ENCODE measurements at regions not wholly inside any gene's neighbourhood (a gene's known extent, or its start where the extent isn't known, plus 50 kb on each side); places are given as distances from the start of the nearest gene placed in this dataset.

DNA sequence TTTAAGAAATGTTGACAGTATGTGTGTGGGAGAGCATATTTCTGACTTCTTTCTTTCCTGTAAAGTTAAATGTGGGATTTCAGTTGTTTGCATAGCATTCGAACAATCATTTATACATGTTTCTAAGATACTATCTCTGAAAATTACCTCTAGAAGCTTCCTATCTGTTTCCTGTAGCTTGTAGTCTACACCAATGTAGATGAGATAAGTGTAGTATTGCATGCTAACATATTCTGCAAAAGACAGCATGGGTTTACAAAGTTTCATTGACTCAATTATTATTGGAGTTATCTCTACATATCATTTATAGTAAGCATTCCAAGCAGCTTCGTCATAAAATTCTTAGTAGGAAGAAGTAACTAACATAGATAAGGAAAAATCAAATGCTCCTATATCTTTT is 98.9 kb upstream of the DPYD start:
- Histone ChIP-seq H3K27me3 (no peaks in the 10 kb centered on the region), H3K4me3 (no peak overlapping the region), H3K27ac (no peak overlapping the region), H3K4me1 (ENCODE audit: insufficient read depth) (no peaks in the 10 kb centered on the region), H3K36me3 (no peaks in the 10 kb centered on the region), H3K9me3 (peaks cover 0 to 3% of the 10 kb centered on the region in 2 donors)
- 23 to 51% (median 35%) methylated on average over 2 of the region's 2 CpGs for WGBS, 3 donors
- no peak for DNase-seq
- intact Hi-C loops (cut with DNase I) = no loop called here
- no peak for TF ChIP-seq EP300 (IDR thresholded peaks at IDR 0.05)
- TF ChIP-seq, protein P1, sequence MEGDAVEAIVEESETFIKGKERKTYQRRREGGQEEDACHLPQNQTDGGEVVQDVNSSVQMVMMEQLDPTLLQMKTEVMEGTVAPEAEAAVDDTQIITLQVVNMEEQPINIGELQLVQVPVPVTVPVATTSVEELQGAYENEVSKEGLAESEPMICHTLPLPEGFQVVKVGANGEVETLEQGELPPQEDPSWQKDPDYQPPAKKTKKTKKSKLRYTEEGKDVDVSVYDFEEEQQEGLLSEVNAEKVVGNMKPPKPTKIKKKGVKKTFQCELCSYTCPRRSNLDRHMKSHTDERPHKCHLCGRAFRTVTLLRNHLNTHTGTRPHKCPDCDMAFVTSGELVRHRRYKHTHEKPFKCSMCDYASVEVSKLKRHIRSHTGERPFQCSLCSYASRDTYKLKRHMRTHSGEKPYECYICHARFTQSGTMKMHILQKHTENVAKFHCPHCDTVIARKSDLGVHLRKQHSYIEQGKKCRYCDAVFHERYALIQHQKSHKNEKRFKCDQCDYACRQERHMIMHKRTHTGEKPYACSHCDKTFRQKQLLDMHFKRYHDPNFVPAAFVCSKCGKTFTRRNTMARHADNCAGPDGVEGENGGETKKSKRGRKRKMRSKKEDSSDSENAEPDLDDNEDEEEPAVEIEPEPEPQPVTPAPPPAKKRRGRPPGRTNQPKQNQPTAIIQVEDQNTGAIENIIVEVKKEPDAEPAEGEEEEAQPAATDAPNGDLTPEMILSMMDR (IDR thresholded peaks at IDR 0.05) = no peak
- TF ChIP-seq POLR2A (IDR thresholded peaks at IDR 0.05) = no peak

DNA sequence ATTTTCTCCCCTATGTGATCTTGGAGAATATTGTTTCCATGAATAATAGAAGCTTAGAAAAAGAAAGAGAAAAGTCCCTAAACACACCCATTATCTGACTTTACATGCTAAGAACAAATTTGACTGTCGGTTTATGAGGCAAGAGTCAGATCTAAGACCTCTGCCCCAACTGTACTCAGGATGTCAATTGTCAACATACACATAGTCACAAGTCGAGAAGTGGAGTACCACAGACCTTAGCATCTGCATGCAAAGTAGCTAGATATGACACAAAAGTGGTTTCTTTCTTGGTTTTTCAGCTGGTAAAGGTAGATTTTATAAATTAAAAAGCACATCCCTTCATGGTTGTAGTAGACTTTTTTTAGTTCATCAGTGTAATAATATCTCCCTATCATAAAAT is 97.2 kb upstream of the DPYD start:
- 77 to 80% (median 79%) methylated on average over 2 of the region's 2 CpGs for WGBS, 3 donors
- TF ChIP-seq POLR2A (IDR thresholded peaks at IDR 0.05) (no peak), EP300 (IDR thresholded peaks at IDR 0.05) (no peak)
- TF ChIP-seq, protein P1 (IDR thresholded peaks at IDR 0.05) = no peak

DNA sequence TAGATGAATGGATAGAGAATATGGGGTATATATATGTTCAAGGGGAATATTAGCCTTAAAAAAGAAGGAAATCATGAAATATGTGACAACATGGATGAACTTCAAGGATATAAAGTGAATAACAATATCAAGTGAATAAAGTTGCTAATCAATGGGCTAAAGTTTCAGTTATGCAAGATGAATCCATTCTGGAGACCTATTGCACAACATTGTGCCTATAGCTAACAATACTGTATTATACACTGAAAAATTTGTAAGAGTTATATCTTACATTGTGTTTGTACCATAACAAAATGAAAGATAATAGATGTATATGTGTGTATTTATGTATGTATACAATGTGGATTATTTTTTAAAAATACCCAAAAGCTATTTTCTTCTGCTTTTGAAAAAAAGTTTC is 96.3 kb upstream of the DPYD start:
- H3K27me3 ChIP-seq = no peaks in the 10 kb centered on the region
- H3K36me3 ChIP-seq = no peaks in the 10 kb centered on the region
- H3K4me1 ChIP-seq (ENCODE audit: insufficient read depth) = no peaks in the 10 kb centered on the region
- H3K9me3 ChIP-seq = peaks cover 0 to 3% of the 10 kb centered on the region in 2 donors
- no peak overlapping the region for H3K27ac ChIP-seq
- intact Hi-C loops (cut with DNase I) = no loop called here
- no peak overlapping the region for H3K4me3 ChIP-seq
- TF ChIP-seq EP300 (IDR thresholded peaks at IDR 0.05) = no peak
- TF ChIP-seq POLR2A (IDR thresholded peaks at IDR 0.05) = no peak
- TF ChIP-seq, protein P1 (IDR thresholded peaks at IDR 0.05) = no peak
- DNase-seq = no peak

More for the DNA sequence above, 97.2 kb upstream of the DPYD start:
- Histone ChIP-seq H3K4me3 (no peak overlapping the region), H3K27me3 (no peaks in the 10 kb centered on the region), H3K36me3 (no peaks in the 10 kb centered on the region), H3K27ac (no peak overlapping the region), H3K4me1 (ENCODE audit: insufficient read depth) (no peaks in the 10 kb centered on the region), H3K9me3 (peaks cover 0 to 3% of the 10 kb centered on the region in 2 donors)
- DNase-seq = no peak
- intact Hi-C loops (cut with DNase I) = no loop called here

DNA sequence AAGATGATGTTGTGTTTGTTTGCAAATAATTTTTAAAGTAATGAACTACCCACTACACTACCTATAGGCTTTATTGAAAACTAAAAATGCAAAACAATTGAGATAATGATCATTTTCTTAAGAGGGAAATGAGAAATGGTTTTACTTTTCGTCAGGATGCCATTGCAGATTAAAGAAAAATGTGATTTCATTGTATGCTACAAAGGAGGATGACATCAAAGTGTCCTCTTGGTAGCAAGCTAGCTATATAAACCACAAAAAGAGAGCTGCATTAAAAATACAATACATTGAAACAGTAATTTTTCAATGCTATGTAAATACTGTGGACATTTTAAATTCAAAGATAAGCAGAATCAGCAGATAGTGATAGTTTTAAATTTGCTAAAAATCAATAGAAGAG is 87.5 kb upstream of the DPYD start:
- DNase-seq = no peak
- intact Hi-C loops (cut with DNase I) = no loop called here
- no peaks in the 10 kb centered on the region for H3K9me3 ChIP-seq
- WGBS, 3 donors = 75 to 82% (median 77%) methylated on average over 1 of the region's 1 CpG
- H3K27me3 ChIP-seq = no peaks in the 10 kb centered on the region
- no peaks in the 10 kb centered on the region for H3K4me1 ChIP-seq (ENCODE audit: insufficient read depth)
- H3K4me3 ChIP-seq = no peak overlapping the region
- TF ChIP-seq, protein P1 (IDR thresholded peaks at IDR 0.05) = no peak
- TF ChIP-seq EP300 (IDR thresholded peaks at IDR 0.05) (no peak), POLR2A (IDR thresholded peaks at IDR 0.05) (no peak)
- H3K27ac ChIP-seq = no peak overlapping the region
- no peaks in the 10 kb centered on the region for H3K36me3 ChIP-seq

Data from ovary (tissue), 7 donors.